Psoas muscle (tissue), 7 donors: ENCODE measurements at regions not wholly inside any gene's neighbourhood (a gene's known extent, or its start where the extent isn't known, plus 50 kb on each side); places are given as distances from the start of the nearest gene placed in this dataset.

ENCODE experiments used
- ATAC-seq, 4 donors: fragments of 200-7000 bp; cut with Tn5 transposase; one replicate each; pipeline ENCODE4 v1.9.1; 2020; ENCODE audit warnings: moderate library complexity in 3 of 4, mild to moderate bottlenecking in 2 of 4
- DNase-seq, 2 donors: peaks; one replicate each; pipeline ENCODE4 v3.0.0-alpha.2; 2020
- H3K27ac ChIP-seq: fragments of 200-600 bp; one replicate; pipeline ENCODE4 v1.8.0; 2022
- H3K27me3 ChIP-seq, 3 donors: fragments of 200-600 bp in 1 of 3; one replicate each; pipeline versions ENCODE4 v1.6.1 to v1.8.0; 2013 to 2022; ENCODE audit warnings: low read length in 2 of 3, mild to moderate bottlenecking in 2 of 3, moderate library complexity in 1 of 3; ENCODE audit not compliant: insufficient read depth in 3 of 3
- H3K36me3 ChIP-seq, 2 donors: fragments of 200-600 bp in 1 of 2; one replicate each; pipeline versions ENCODE4 v1.6.1 to v1.8.0; 2013 to 2022; ENCODE audit warnings: low read depth in 1 of 2, mild to moderate bottlenecking in 1 of 2, moderate library complexity in 1 of 2; ENCODE audit not compliant: insufficient read depth in 1 of 2
- H3K4me1 ChIP-seq: fragments of 200-600 bp; one replicate; pipeline ENCODE4 v1.8.0; 2022
- H3K4me3 ChIP-seq: fragments of 200-600 bp; one replicate; pipeline ENCODE4 v1.8.0; 2022; ENCODE audit warnings: mild to moderate bottlenecking
- H3K9me3 ChIP-seq: fragments of 200-600 bp; one replicate; pipeline ENCODE4 v1.8.0; 2022
- WGBS, 3 donors: extraction: QIAGEN DNeasy Blood & Tissue Kit; methylation state at CpG; one replicate each; pipeline versions ENCODE4 v1.1.6 to v1.1.7; 2013; 5-methylcytosine and 5-hydroxymethylcytosine counted together
- intact Hi-C, 2 donors: fragments of 100-400 bp; cut with DNase I; formaldehyde crosslinking; loops; one replicate each; pipeline versions ENCODE4 v1.11.0 to v1.14.2; 2022
- TF ChIP-seq, protein P1 (sequence below): fragments of 200-600 bp; IDR thresholded peaks from one replicate; pipeline ENCODE4 v1.8.0; 2022; ENCODE audit warnings: antibody characterized with exemption
- donor health status: healthy with polysubstance abuse.
- donor health status: DM: no; HTN: no; CAD: no; lungs with moderate emphysema.
- donor health status: Bipolar disorder and iron deficiency.
- donor health status: healthy.
- donor health status: DM: yes; HTN: yes; CAD: no.
- donor health status: DM: no; HTN: no; CAD: no.
- donor health status: DM: yes; HTN: yes; CAD: no.

GRCh38 chr13:106186366-106187030, 349.0 kb downstream of the EFNB2 start:
- intact Hi-C loops = no loop called here

GRCh38 chr13:106184790-106185189, 350.7 kb downstream of the EFNB2 start:
- WGBS, 3 donors = 92 to 95% (median 93%) methylated on average over 2 of the region's 2 CpGs
- no peaks in the 10 kb centered on the region for H3K27me3 ChIP-seq
- TF ChIP-seq, protein P1, sequence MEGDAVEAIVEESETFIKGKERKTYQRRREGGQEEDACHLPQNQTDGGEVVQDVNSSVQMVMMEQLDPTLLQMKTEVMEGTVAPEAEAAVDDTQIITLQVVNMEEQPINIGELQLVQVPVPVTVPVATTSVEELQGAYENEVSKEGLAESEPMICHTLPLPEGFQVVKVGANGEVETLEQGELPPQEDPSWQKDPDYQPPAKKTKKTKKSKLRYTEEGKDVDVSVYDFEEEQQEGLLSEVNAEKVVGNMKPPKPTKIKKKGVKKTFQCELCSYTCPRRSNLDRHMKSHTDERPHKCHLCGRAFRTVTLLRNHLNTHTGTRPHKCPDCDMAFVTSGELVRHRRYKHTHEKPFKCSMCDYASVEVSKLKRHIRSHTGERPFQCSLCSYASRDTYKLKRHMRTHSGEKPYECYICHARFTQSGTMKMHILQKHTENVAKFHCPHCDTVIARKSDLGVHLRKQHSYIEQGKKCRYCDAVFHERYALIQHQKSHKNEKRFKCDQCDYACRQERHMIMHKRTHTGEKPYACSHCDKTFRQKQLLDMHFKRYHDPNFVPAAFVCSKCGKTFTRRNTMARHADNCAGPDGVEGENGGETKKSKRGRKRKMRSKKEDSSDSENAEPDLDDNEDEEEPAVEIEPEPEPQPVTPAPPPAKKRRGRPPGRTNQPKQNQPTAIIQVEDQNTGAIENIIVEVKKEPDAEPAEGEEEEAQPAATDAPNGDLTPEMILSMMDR = no peak

More at GRCh38 chr13:106186366-106187030, 349.0 kb downstream of the EFNB2 start:
- H3K27me3 ChIP-seq = no peaks in the 10 kb centered on the region
- H3K4me1 ChIP-seq = no peaks in the 10 kb centered on the region
- WGBS, 3 donors = 74 to 95% (median 89%) methylated on average over 3 of the region's 3 CpGs
- DNase-seq (no peak), ATAC-seq (no peak)
- H3K4me3 ChIP-seq = no peak overlapping the region
- H3K36me3 ChIP-seq = no peaks in the 10 kb centered on the region
- TF ChIP-seq, protein P1 = no peak
- no peak overlapping the region for H3K27ac ChIP-seq
- H3K9me3 ChIP-seq = no peaks in the 10 kb centered on the region

DNA sequence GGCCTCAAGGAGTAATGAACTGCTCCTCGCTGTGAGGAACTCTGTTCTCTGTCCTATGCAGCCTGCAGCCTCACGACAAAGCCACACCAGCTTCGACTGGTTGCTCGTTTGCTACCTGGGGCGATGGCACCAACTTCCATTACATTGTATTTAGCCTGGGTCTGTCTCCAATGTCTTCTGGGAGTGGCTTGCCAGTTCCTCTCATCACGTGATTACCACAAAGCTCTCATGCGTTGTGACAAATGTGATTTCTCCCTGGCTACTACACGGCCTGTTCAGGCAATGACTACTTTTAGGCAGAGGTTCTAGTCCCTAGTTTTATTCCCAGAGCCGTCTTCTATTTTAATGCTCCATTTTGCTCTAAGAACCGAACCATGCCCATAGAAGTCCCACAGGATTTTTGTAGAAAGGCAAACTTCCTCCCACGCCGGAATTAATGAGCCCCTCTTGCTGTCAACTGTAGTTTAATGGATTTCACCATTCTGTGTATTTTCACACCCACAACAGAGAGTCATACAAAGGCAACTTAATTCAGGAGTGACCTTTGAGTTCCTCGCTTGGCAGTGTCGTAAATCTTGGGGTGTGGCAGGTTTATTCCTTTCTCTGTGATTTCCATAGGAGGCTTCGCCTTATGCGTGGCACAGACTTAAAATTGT, 351.9 kb downstream of the EFNB2 start:
- no peak overlapping the region for H3K27ac ChIP-seq

More at GRCh38 chr13:106184790-106185189, 350.7 kb downstream of the EFNB2 start:
- ATAC-seq = no peak
- H3K27ac ChIP-seq = no peak overlapping the region
- no peaks in the 10 kb centered on the region for H3K36me3 ChIP-seq
- intact Hi-C loops = no loop called here
- H3K4me1 ChIP-seq = no peaks in the 10 kb centered on the region
- no peaks in the 10 kb centered on the region for H3K9me3 ChIP-seq
- H3K4me3 ChIP-seq = no peak overlapping the region
- DNase-seq = no peak

GRCh38 chr13:106182404-106182803, 353.1 kb downstream of the EFNB2 start:
- ATAC-seq (no peak), DNase-seq (no peak)
- Histone ChIP-seq H3K9me3 (no peaks in the 10 kb centered on the region), H3K4me3 (no peak overlapping the region), H3K27ac (no peak overlapping the region), H3K27me3 (no peaks in the 10 kb centered on the region), H3K4me1 (no peaks in the 10 kb centered on the region), H3K36me3 (no peaks in the 10 kb centered on the region)
- TF ChIP-seq, protein P1 = no peak
- intact Hi-C loops = no loop called here
- 76 to 84% (median 80%) methylated on average over 6 of the region's 6 CpGs for WGBS, 3 donors

More for the DNA sequence above, 351.9 kb downstream of the EFNB2 start:
- ATAC-seq (no peak), DNase-seq (no peak)
- no peaks in the 10 kb centered on the region for H3K27me3 ChIP-seq
- TF ChIP-seq, protein P1 = no peak
- H3K4me3 ChIP-seq = no peak overlapping the region
- WGBS, 3 donors = 74 to 78% (median 75%) methylated on average over 16 of the region's 16 CpGs
- H3K36me3 ChIP-seq = no peaks in the 10 kb centered on the region
- intact Hi-C loops = no loop called here
- H3K4me1 ChIP-seq = no peaks in the 10 kb centered on the region
- no peaks in the 10 kb centered on the region for H3K9me3 ChIP-seq
